ENCODE measurements at regions not wholly inside any gene's neighbourhood (a gene's known extent, or its start where the extent isn't known, plus 50 kb on each side); places are given as distances from the start of the nearest gene placed in this dataset.
"Not testable (repeated sequence)": the region's sequence is repeated elsewhere in the genome, so short reads cannot be mapped to it uniquely, and the experiment has no call there.

GRCh38 chr5:34096033-34096432, 53.0 kb upstream of the C1QTNF3 start:
- not testable (repeated sequence) for DNase-seq

- not testable (repeated sequence) for DNase-seq
Observed at GRCh38 chr5:34099891-34100290, 56.9 kb upstream of the C1QTNF3 start.

GRCh38 chr5:34101567-34101966, 58.6 kb upstream of the C1QTNF3 start:
- not testable (repeated sequence) for DNase-seq

GRCh38 chr5:34108897-34109296, 65.9 kb upstream of the C1QTNF3 start:
- DNase-seq = not testable (repeated sequence)

GRCh38 chr5:34124280-34124679, 81.3 kb upstream of the C1QTNF3 start:
- not testable (repeated sequence) for DNase-seq

GRCh38 chr5:34125354-34125753, 82.3 kb upstream of the C1QTNF3 start:
- not testable (repeated sequence) for DNase-seq

- not testable (repeated sequence) for DNase-seq
Observed at GRCh38 chr5:34126741-34127140, 83.7 kb upstream of the C1QTNF3 start.

GRCh38 chr5:34127818-34128217, 84.8 kb upstream of the C1QTNF3 start:
- not testable (repeated sequence) for DNase-seq

- DNase-seq = not testable (repeated sequence)
Observed at GRCh38 chr5:34128890-34129289, 85.9 kb upstream of the C1QTNF3 start.

GRCh38 chr5:34154988-34155387, 112.0 kb upstream of the C1QTNF3 start:
- not testable (repeated sequence) for DNase-seq

- DNase-seq = not testable (repeated sequence)
Observed at GRCh38 chr5:34156703-34157414, 113.8 kb upstream of the C1QTNF3 start.

- not testable (repeated sequence) for DNase-seq
Observed at GRCh38 chr5:34160904-34161303, 117.9 kb upstream of the C1QTNF3 start.

GRCh38 chr5:34171398-34171797, 128.4 kb upstream of the C1QTNF3 start:
- not testable (repeated sequence) for DNase-seq

- not testable (repeated sequence) for DNase-seq
Observed at GRCh38 chr5:34179453-34180190, 136.6 kb upstream of the C1QTNF3 start.

GRCh38 chr5:34180225-34180624, 137.2 kb upstream of the C1QTNF3 start:
- DNase-seq = not testable (repeated sequence)

- DNase-seq = not testable (repeated sequence)
Observed at GRCh38 chr5:34180940-34181614, 138.1 kb upstream of the C1QTNF3 start.

GRCh38 chr5:34185005-34185404, 142.0 kb upstream of the C1QTNF3 start:
- DNase-seq = not testable (repeated sequence)

- DNase-seq = not testable (repeated sequence)
Observed at GRCh38 chr5:34185572-34185971, 142.6 kb upstream of the C1QTNF3 start.

GRCh38 chr5:34186108-34186507, 143.1 kb upstream of the C1QTNF3 start:
- not testable (repeated sequence) for DNase-seq

- DNase-seq = not testable (repeated sequence)
Observed at GRCh38 chr5:34186865-34187264, 143.9 kb upstream of the C1QTNF3 start.

GRCh38 chr5:34187441-34187840, 144.4 kb upstream of the C1QTNF3 start:
- not testable (repeated sequence) for DNase-seq

- not testable (repeated sequence) for DNase-seq
Observed at GRCh38 chr5:34188001-34188822, 145.2 kb upstream of the C1QTNF3 start.

All from NCI-H146 (cell line).